Hepatocyte (in vitro differentiated cells): ENCODE measurements at regions not wholly inside any gene's neighbourhood (a gene's known extent, or its start where the extent isn't known, plus 50 kb on each side); places are given as distances from the start of the nearest gene placed in this dataset.

Experiments used
- DNase-seq: peaks from one replicate; pipeline ENCODE4 v3.0.0-alpha.2; 2016; ENCODE audit warnings: low spot score
- H2AFZ ChIP-seq: fragments of 200-600 bp; sonication (generic); 2 replicates; pipeline ENCODE4 v1.6.0; 2016; ENCODE audit warnings: antibody characterized with exemption, mild to moderate bottlenecking
- H3K27ac ChIP-seq: fragments of 200-600 bp; sonication (generic); 2 replicates; pipeline ENCODE4 v1.5.1; 2016; ENCODE audit warnings: mild to moderate bottlenecking
- H3K27me3 ChIP-seq: fragments of 200-600 bp; sonication (generic); 2 replicates; pipeline ENCODE4 v1.6.1; 2016
- H3K36me3 ChIP-seq: fragments of 200-600 bp; sonication (generic); replicated peaks from 2 replicates; pipeline ENCODE4 v1.5.1; 2016; ENCODE audit warnings: low read depth; ENCODE audit not compliant: insufficient read depth
- H3K4me1 ChIP-seq: fragments of 200-600 bp; sonication (generic); 2 replicates; pipeline ENCODE4 v1.5.1; 2016; ENCODE audit warnings: mild to moderate bottlenecking, moderate library complexity; ENCODE audit not compliant: insufficient read depth
- H3K4me2 ChIP-seq: fragments of 200-600 bp; sonication (generic); 2 replicates; pipeline ENCODE4 v1.6.0; 2016
- H3K4me3 ChIP-seq: fragments of 200-600 bp; sonication (generic); 2 replicates; pipeline ENCODE4 v1.5.1; 2016; ENCODE audit warnings: mild to moderate bottlenecking
- H3K79me2 ChIP-seq: fragments of 200-600 bp; sonication (generic); 2 replicates; pipeline ENCODE4 v1.6.0; 2017; ENCODE audit warnings: mild to moderate bottlenecking
- H3K9me2 ChIP-seq: fragments of 200-600 bp; sonication (generic); replicated peaks from 2 replicates; pipeline ENCODE4 v1.6.0; 2017; ENCODE audit warnings: mild to moderate bottlenecking; ENCODE audit not compliant: insufficient read depth
- H3K9me3 ChIP-seq: fragments of 200-600 bp; sonication (generic); 2 replicates; pipeline ENCODE4 v1.5.1; 2016; ENCODE audit warnings: low read depth, mild to moderate bottlenecking
- H4K20me1 ChIP-seq: fragments of 200-600 bp; sonication (generic); 2 replicates; pipeline ENCODE4 v1.6.0; 2016; ENCODE audit warnings: mild to moderate bottlenecking; ENCODE audit not compliant: insufficient read depth, poor library complexity, severe bottlenecking
- EZH2 ChIP-seq: fragments of 200-600 bp; sonication (generic); IDR thresholded peaks from 2 replicates; pipeline ENCODE4 v1.6.1; 2016; ENCODE audit warnings: antibody characterized with exemption, mild to moderate bottlenecking, borderline replicate concordance
- EZH2phosphoT487 ChIP-seq: fragments of 200-600 bp; sonication (generic); IDR thresholded peaks from one replicate; pipeline ENCODE4 v1.6.1; 2018; ENCODE audit warnings: antibody characterized with exemption, mild to moderate bottlenecking, low read depth, moderate library complexity; ENCODE audit not compliant: unreplicated experiment, severe bottlenecking
- WGBS: methylation state at CpG from one replicate; pipeline ENCODE4 v1.1.6; 2016; ENCODE audit warnings: low lambda C conversion rate; ENCODE audit errors: missing lambda C conversion rate; 5-methylcytosine and 5-hydroxymethylcytosine counted together
- TF ChIP-seq, protein P1 (sequence below): fragments of 200-600 bp; sonication (generic); IDR thresholded peaks from 2 replicates; pipeline ENCODE4 v1.5.1; 2016; ENCODE audit warnings: antibody characterized with exemption, mild to moderate bottlenecking; ENCODE audit not compliant: poor library complexity

DNA sequence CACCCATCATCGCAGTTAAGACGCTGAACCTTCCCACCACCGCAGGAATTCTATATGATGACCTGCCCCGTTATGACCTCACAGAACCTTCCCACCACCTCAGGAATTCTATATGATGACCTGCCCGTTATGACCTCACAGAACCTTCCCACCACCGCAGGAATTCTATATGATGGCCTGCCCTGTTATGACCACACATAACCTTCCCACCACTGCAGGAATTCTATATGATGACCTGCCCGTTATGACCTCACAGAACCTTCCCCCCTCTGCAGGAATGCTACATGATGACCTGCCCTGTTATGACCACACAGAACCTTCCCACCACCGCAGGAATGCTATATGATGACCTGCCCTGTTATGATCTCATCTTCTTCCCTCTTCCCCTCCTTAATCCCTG is 64.3 kb downstream of the IRX1 start:
- no peaks in the 10 kb centered on the region for H3K36me3 ChIP-seq
- H2AFZ ChIP-seq: no peak overlapping the region
- H3K4me2 ChIP-seq: no peak overlapping the region
- no peaks in the 10 kb centered on the region for H3K4me1 ChIP-seq
- H3K79me2 ChIP-seq: no peaks in the 10 kb centered on the region
- DNase-seq: no peak
- H3K4me3 ChIP-seq: no peak overlapping the region
- no peak overlapping the region for H3K27ac ChIP-seq
- H4K20me1 ChIP-seq: no peaks in the 10 kb centered on the region
- H3K27me3 ChIP-seq: no peaks in the 10 kb centered on the region
- no peaks in the 10 kb centered on the region for H3K9me2 ChIP-seq
- TF ChIP-seq EZH2 (no peak), EZH2phosphoT487 (no peak)
- TF ChIP-seq, protein P1, sequence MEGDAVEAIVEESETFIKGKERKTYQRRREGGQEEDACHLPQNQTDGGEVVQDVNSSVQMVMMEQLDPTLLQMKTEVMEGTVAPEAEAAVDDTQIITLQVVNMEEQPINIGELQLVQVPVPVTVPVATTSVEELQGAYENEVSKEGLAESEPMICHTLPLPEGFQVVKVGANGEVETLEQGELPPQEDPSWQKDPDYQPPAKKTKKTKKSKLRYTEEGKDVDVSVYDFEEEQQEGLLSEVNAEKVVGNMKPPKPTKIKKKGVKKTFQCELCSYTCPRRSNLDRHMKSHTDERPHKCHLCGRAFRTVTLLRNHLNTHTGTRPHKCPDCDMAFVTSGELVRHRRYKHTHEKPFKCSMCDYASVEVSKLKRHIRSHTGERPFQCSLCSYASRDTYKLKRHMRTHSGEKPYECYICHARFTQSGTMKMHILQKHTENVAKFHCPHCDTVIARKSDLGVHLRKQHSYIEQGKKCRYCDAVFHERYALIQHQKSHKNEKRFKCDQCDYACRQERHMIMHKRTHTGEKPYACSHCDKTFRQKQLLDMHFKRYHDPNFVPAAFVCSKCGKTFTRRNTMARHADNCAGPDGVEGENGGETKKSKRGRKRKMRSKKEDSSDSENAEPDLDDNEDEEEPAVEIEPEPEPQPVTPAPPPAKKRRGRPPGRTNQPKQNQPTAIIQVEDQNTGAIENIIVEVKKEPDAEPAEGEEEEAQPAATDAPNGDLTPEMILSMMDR: no peak
- no peaks in the 10 kb centered on the region for H3K9me3 ChIP-seq
- 83% methylated on average over 8 of the region's 8 CpGs for WGBS

DNA sequence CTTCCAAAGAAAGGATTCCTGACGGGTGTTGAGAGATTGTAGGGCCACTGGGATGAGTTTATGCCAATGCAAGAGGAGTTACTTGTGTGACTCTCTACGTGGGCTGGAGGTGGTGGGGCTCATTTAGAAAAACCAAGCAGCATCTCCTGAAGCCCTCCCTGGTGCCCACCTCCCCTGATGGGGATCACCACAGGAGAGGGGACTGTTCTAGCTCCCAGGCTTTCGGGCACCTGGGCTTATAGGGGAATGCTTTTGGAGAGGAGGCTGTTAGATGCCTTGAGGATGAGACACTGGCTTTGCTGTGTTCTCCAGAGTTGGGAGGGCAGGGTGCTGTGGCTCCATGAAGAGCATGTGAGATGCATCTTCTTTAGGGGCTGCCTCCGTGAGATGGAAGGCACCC is 65.0 kb downstream of the IRX1 start:
- 83% methylated on average over 4 of the region's 4 CpGs for WGBS
- no peaks in the 10 kb centered on the region for H3K9me2 ChIP-seq
- no peaks in the 10 kb centered on the region for H3K9me3 ChIP-seq
- TF ChIP-seq EZH2phosphoT487 (no peak), EZH2 (no peak)
- TF ChIP-seq, protein P1: no peak
- H3K27me3 ChIP-seq: no peaks in the 10 kb centered on the region
- H3K27ac ChIP-seq: no peak overlapping the region
- H3K36me3 ChIP-seq: no peaks in the 10 kb centered on the region
- H4K20me1 ChIP-seq: no peaks in the 10 kb centered on the region
- H3K4me1 ChIP-seq: no peaks in the 10 kb centered on the region
- DNase-seq: no peak
- H3K79me2 ChIP-seq: no peaks in the 10 kb centered on the region
- no peak overlapping the region for H2AFZ ChIP-seq
- H3K4me2 ChIP-seq: no peak overlapping the region
- H3K4me3 ChIP-seq: no peak overlapping the region

DNA sequence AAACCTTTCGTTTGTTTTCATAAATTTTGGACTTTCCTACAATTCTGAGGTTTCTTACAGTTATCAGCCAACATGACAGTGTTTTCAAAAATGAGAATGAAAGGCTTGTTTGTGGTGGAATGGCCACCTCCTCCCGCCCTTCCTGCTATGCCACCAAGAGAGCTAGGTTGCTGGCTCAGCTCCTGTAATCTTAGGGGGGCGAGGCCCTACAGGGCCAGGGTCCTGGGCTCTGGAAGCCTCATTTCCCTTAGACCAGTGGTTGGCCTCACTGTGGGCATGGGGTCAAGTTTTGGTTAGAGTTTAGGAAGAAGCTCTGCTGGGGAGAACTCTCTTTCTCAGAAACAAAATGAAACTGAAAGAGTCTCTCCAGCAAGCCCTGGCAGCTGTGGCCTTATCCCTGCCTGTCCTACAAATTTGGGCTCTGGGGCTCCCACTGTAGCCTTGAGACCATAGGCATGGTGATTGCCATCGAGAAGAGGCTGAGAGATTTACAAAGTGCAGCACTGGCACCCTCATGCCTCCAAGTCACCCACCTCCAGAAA is 66.2 kb downstream of the IRX1 start:
- H3K79me2 ChIP-seq: no peaks in the 10 kb centered on the region
- no peaks in the 10 kb centered on the region for H3K36me3 ChIP-seq
- no peak overlapping the region for H2AFZ ChIP-seq
- no peaks in the 10 kb centered on the region for H4K20me1 ChIP-seq
- no peaks in the 10 kb centered on the region for H3K9me3 ChIP-seq
- 61% methylated on average over 4 of the region's 4 CpGs for WGBS
- no peaks in the 10 kb centered on the region for H3K27me3 ChIP-seq
- H3K4me1 ChIP-seq: no peaks in the 10 kb centered on the region
- no peaks in the 10 kb centered on the region for H3K9me2 ChIP-seq
- no peak overlapping the region for H3K27ac ChIP-seq
- no peak overlapping the region for H3K4me3 ChIP-seq
- TF ChIP-seq, protein P1: no peak
- TF ChIP-seq EZH2phosphoT487: no peak
- no peak for TF ChIP-seq EZH2
- no peak for DNase-seq
- no peak overlapping the region for H3K4me2 ChIP-seq

DNA sequence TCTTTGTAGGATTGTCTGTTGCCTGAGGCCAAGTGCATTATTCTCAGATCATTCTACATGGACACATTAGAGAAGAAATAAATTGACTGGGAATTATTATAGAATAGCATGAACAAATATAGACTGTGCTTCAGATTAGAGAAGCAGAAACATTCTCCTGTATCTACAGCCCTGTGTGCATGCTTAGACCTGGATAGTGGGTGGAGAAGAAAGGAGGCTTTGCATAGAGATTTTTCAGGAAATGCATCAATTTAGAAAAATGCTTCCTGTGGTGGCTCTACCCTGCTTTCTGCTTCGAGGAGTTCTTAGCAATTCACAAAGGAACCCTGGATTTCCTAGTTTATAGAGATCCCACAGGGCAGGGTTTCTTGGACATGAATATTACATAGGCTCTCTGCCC is 66.7 kb downstream of the IRX1 start:
- Histone ChIP-seq H3K9me3 (no peaks in the 10 kb centered on the region), H3K36me3 (no peaks in the 10 kb centered on the region), H3K27ac (no peak overlapping the region), H3K27me3 (no peaks in the 10 kb centered on the region), H3K79me2 (no peaks in the 10 kb centered on the region), H4K20me1 (no peaks in the 10 kb centered on the region), H2AFZ (no peak overlapping the region), H3K4me2 (no peak overlapping the region), H3K4me3 (no peak overlapping the region), H3K9me2 (no peaks in the 10 kb centered on the region), H3K4me1 (no peaks in the 10 kb centered on the region)
- TF ChIP-seq, protein P1: no peak
- TF ChIP-seq EZH2phosphoT487 (no peak), EZH2 (no peak)
- 61% methylated on average over 1 of the region's 1 CpG for WGBS
- no peak for DNase-seq
